Panc1 (cell line): ENCODE measurements at regions not wholly inside any gene's neighbourhood (a gene's known extent, or its start where the extent isn't known, plus 50 kb on each side); places are given as distances from the start of the nearest gene placed in this dataset.

Experiments used
- ATAC-seq: fragments of 200-7000 bp; cut with Tn5 transposase; 2 replicates; pipeline ENCODE4 v1.9.1; 2020; ENCODE audit warnings: mild to moderate bottlenecking, moderate library complexity
- BruUV-seq: library from RNA; stranded (reverse); fragments of 400-500 nt; replicated peaks from 2 replicates; lab custom pipeline; 2021; lab: Mats Ljungman, UMichigan
- CTCF ChIA-PET: fragments of 300-600 bp; sonication (Branson Sonifier 250); formaldehyde crosslinking; loops from one replicate; lab custom pipeline; 2022; ENCODE audit warnings: antibody characterized with exemption; lab: Charles Lee
- POLR2A ChIA-PET: fragments of 300-600 bp; sonication (Branson Sonifier 250); formaldehyde crosslinking; loops from one replicate; lab custom pipeline; 2022; ENCODE audit warnings: antibody characterized with exemption; lab: Charles Lee
- DNase-seq: peaks from one replicate; pipeline ENCODE4 v3.0.0-alpha.2; 2010; ENCODE audit warnings: low read depth, low spot score
- H3K27ac ChIP-seq: 2 replicates; pipeline ENCODE4 v1.5.1; 2011; ENCODE audit warnings: mild to moderate bottlenecking, low read length, inconsistent platforms
- H3K27me3 ChIP-seq: fragments of 200-500 bp; sonication (Bioruptor generic); 2 replicates; pipeline ENCODE4 v1.6.0; 2014; ENCODE audit warnings: low read length, inconsistent platforms; ENCODE audit not compliant: control insufficient read depth, insufficient read depth
- H3K36me3 ChIP-seq: fragments of 200-500 bp; sonication (Bioruptor generic); 2 replicates; pipeline ENCODE4 v1.5.1; 2014; ENCODE audit warnings: inconsistent platforms, mild to moderate bottlenecking, low read length, moderate library complexity; ENCODE audit not compliant: control insufficient read depth, insufficient read depth
- H3K4me1 ChIP-seq: 2 replicates; pipeline ENCODE4 v1.5.1; 2011; ENCODE audit warnings: inconsistent platforms, mild to moderate bottlenecking, low read length, moderate library complexity; ENCODE audit not compliant: control insufficient read depth, insufficient read depth
- H3K4me3 ChIP-seq, 2 experiments: 2 replicates each; pipeline ENCODE4 v1.5.1; 2011 to 2012; ENCODE audit warnings: low read depth in 2 of 2, low read length in 2 of 2, mild to moderate bottlenecking in 2 of 2, inconsistent platforms in 1 of 2, moderate library complexity in 1 of 2
- H3K9me3 ChIP-seq: fragments of 200-500 bp; sonication (Bioruptor generic); 2 replicates; pipeline ENCODE4 v1.5.1; 2014; ENCODE audit warnings: low read depth, mild to moderate bottlenecking, inconsistent platforms, low read length, moderate library complexity; ENCODE audit not compliant: control insufficient read depth, insufficient read depth
- POLR2AphosphoS5 ChIP-seq: IDR thresholded peaks from 2 replicates; pipeline ENCODE4 v1.6.1; 2012; ENCODE audit warnings: mild to moderate bottlenecking, low read depth, low read length, moderate library complexity
- SIN3A ChIP-seq: IDR thresholded peaks from 2 replicates; pipeline ENCODE4 v1.6.1; 2012; ENCODE audit warnings: low read depth, mild to moderate bottlenecking, low read length, moderate library complexity, borderline replicate concordance; ENCODE audit not compliant: insufficient read depth
- TCF7L2 ChIP-seq: IDR thresholded peaks from 2 replicates; pipeline ENCODE4 v1.6.1; 2011; ENCODE audit warnings: mild to moderate bottlenecking, low read depth, low read length, inconsistent platforms
- in situ Hi-C: cut with HindIII; loops from 2 replicates; pipeline ENCODE4 v1.10.0; 2016; ENCODE audit warnings: low sequenced_read_pairs, low pct_unique_long_range_greater_than_20kb
- intact Hi-C: fragments of 100-400 bp; cut with micrococcal nuclease; formaldehyde crosslinking; loops from one replicate; pipeline ENCODE4 v1.10.0; 2022; ENCODE audit not compliant: unreplicated experiment
- TF ChIP-seq, protein P1 (sequence below), 2 experiments: IDR thresholded peaks; 2 replicates each; pipeline ENCODE4 v1.6.1; 2011 to 2012; ENCODE audit warnings: low read depth in 2 of 2, control low read depth in 1 of 2, low read length in 1 of 2, mild to moderate bottlenecking in 1 of 2, moderate library complexity in 1 of 2; ENCODE audit not compliant: insufficient read depth in 1 of 2
- TF ChIP-seq, protein P2 (sequence below): fragments of 450-650 bp; IDR thresholded peaks from 2 replicates; pipeline ENCODE4 v1.5.1; 2017; ENCODE audit warnings: mild to moderate bottlenecking

DNA sequence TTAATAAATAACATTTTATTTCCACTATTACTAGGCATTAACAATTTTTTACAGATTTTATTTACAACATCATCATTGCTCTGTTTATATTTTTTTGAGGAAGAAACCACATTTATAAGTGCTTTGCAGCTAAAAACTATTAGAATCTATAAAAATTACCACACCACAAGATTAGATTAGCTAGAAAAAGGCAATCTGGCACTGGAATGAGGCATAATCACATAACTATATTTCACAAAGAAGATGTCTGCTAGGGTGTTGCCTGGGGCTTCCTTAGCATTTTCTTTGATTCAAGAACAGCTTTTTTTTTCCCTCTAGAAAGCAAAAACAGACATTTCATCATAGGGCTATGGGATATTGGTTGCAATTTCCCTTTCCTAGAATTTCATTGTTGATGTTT, 2169.2 kb downstream of the MRPL39 start:
- no peaks in the 10 kb centered on the region for H3K4me1 ChIP-seq
- H3K9me3 ChIP-seq, result no peaks in the 10 kb centered on the region
- CTCF ChIA-PET, result no interaction called here
- in situ Hi-C loops (no loop called here), intact Hi-C loops (no loop called here)
- H3K27ac ChIP-seq, result no peak overlapping the region
- no peak overlapping the region for H3K4me3 ChIP-seq
- TF ChIP-seq TCF7L2, result no peak
- no peak for TF ChIP-seq SIN3A
- TF ChIP-seq, protein P1, sequence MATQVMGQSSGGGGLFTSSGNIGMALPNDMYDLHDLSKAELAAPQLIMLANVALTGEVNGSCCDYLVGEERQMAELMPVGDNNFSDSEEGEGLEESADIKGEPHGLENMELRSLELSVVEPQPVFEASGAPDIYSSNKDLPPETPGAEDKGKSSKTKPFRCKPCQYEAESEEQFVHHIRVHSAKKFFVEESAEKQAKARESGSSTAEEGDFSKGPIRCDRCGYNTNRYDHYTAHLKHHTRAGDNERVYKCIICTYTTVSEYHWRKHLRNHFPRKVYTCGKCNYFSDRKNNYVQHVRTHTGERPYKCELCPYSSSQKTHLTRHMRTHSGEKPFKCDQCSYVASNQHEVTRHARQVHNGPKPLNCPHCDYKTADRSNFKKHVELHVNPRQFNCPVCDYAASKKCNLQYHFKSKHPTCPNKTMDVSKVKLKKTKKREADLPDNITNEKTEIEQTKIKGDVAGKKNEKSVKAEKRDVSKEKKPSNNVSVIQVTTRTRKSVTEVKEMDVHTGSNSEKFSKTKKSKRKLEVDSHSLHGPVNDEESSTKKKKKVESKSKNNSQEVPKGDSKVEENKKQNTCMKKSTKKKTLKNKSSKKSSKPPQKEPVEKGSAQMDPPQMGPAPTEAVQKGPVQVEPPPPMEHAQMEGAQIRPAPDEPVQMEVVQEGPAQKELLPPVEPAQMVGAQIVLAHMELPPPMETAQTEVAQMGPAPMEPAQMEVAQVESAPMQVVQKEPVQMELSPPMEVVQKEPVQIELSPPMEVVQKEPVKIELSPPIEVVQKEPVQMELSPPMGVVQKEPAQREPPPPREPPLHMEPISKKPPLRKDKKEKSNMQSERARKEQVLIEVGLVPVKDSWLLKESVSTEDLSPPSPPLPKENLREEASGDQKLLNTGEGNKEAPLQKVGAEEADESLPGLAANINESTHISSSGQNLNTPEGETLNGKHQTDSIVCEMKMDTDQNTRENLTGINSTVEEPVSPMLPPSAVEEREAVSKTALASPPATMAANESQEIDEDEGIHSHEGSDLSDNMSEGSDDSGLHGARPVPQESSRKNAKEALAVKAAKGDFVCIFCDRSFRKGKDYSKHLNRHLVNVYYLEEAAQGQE (IDR thresholded peaks at IDR 0.05; ENCODE audit: insufficient read depth in 1 of 2, low read depth in 2 of 2, low read length in 1 of 2), result no peak
- TF ChIP-seq, protein P2, sequence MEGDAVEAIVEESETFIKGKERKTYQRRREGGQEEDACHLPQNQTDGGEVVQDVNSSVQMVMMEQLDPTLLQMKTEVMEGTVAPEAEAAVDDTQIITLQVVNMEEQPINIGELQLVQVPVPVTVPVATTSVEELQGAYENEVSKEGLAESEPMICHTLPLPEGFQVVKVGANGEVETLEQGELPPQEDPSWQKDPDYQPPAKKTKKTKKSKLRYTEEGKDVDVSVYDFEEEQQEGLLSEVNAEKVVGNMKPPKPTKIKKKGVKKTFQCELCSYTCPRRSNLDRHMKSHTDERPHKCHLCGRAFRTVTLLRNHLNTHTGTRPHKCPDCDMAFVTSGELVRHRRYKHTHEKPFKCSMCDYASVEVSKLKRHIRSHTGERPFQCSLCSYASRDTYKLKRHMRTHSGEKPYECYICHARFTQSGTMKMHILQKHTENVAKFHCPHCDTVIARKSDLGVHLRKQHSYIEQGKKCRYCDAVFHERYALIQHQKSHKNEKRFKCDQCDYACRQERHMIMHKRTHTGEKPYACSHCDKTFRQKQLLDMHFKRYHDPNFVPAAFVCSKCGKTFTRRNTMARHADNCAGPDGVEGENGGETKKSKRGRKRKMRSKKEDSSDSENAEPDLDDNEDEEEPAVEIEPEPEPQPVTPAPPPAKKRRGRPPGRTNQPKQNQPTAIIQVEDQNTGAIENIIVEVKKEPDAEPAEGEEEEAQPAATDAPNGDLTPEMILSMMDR, result no peak
- no peak for TF ChIP-seq POLR2AphosphoS5
- DNase-seq, result no peak
- no TSS peak for BruUV-seq
- ATAC-seq, result no peak
- H3K27me3 ChIP-seq, result no peaks in the 10 kb centered on the region
- POLR2A ChIA-PET, result no interaction called here
- H3K36me3 ChIP-seq, result no peaks in the 10 kb centered on the region

DNA sequence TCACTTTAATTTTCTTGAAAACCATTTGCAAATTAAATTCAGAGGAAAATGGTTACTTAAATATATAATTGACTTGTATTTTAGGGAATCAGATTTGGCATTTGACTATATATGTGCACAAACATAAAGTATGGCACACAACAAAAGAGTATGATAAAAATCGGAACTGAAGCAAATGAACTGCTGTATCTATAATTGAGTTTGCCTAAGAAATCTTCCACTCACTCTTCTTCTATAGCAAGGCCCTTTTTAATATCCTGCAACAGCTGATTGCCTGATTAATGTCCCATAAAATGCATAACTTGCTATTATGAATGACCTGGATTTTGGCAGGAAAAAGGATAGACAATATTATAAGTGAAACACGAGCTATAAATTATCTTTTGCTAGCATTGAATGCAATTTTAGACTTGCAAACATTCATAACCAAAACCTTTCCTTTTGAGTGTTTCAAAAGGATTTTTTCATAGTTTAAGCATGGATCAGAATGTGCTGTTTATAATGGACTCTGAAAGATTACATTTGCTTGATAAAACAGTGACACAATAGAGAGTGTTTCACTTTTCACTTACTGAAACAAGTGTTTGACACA, 2204.3 kb downstream of the MRPL39 start:
- no TSS peak for BruUV-seq
- TF ChIP-seq, protein P1 (IDR thresholded peaks at IDR 0.05; ENCODE audit: insufficient read depth in 1 of 2, low read depth in 2 of 2, low read length in 1 of 2), result no peak
- TF ChIP-seq, protein P2, result no peak
- TF ChIP-seq POLR2AphosphoS5 (no peak), TCF7L2 (no peak), SIN3A (no peak)
- Histone ChIP-seq H3K27me3 (no peaks in the 10 kb centered on the region), H3K4me3 (no peak overlapping the region), H3K4me1 (no peaks in the 10 kb centered on the region), H3K36me3 (no peaks in the 10 kb centered on the region), H3K27ac (no peak overlapping the region), H3K9me3 (no peaks in the 10 kb centered on the region)
- POLR2A ChIA-PET, result no interaction called here
- CTCF ChIA-PET, result no interaction called here
- DNase-seq (no peak), ATAC-seq (no peak)
- in situ Hi-C loops (no loop called here), intact Hi-C loops (no loop called here)
